NCI-H1417 treated with DMSO at 0.1 percent for 48 hours (cell line): ENCODE measurements at regions not wholly inside any gene's neighbourhood (a gene's known extent, or its start where the extent isn't known, plus 50 kb on each side); places are given as distances from the start of the nearest gene placed in this dataset.
"Not testable (repeated sequence)": the region's sequence is repeated elsewhere in the genome, so short reads cannot be mapped to it uniquely, and the experiment has no call there.

Source experiments
- DNase-seq: peaks from one replicate; lab custom pipeline; 2025; lab: John Stamatoyannopoulos, UW

GRCh38 chr14:105636935-105637334 is 110.6 kb downstream of the TMEM121 start:
- DNase-seq = no peak

- not testable (repeated sequence) for DNase-seq
Observed at GRCh38 chr14:105637345-105637744, 111.0 kb downstream of the TMEM121 start.

GRCh38 chr14:105639969-105640931 is 113.9 kb downstream of the TMEM121 start:
- DNase-seq = not testable (repeated sequence)

GRCh38 chr14:105641075-105641937 is 114.9 kb downstream of the TMEM121 start:
- DNase-seq = no peak

- DNase-seq = not testable (repeated sequence)
Observed at GRCh38 chr14:105641951-105642350, 115.6 kb downstream of the TMEM121 start.

GRCh38 chr14:105642486-105642885 is 116.1 kb downstream of the TMEM121 start:
- DNase-seq = not testable (repeated sequence)

GRCh38 chr14:105643406-105644052 is 117.1 kb downstream of the TMEM121 start:
- not testable (repeated sequence) for DNase-seq

- DNase-seq = not testable (repeated sequence)
Observed at GRCh38 chr14:105644053-105644435, 117.7 kb downstream of the TMEM121 start.

GRCh38 chr14:105644457-105644856 is 118.1 kb downstream of the TMEM121 start:
- DNase-seq = not testable (repeated sequence)

- not testable (repeated sequence) for DNase-seq
Observed at GRCh38 chr14:105644891-105645290, 118.5 kb downstream of the TMEM121 start.

GRCh38 chr14:105645389-105645788 is 119.0 kb downstream of the TMEM121 start:
- DNase-seq = not testable (repeated sequence)

- no peak for DNase-seq
Observed at GRCh38 chr14:105646175-105646574, 119.8 kb downstream of the TMEM121 start.

GRCh38 chr14:105646711-105647281 is 120.4 kb downstream of the TMEM121 start:
- not testable (repeated sequence) for DNase-seq

GRCh38 chr14:105647426-105647783 is 121.0 kb downstream of the TMEM121 start:
- DNase-seq = not testable (repeated sequence)

GRCh38 chr14:105647784-105648608 is 121.6 kb downstream of the TMEM121 start:
- no peak for DNase-seq

- not testable (repeated sequence) for DNase-seq
Observed at GRCh38 chr14:105648609-105649535, 122.5 kb downstream of the TMEM121 start.

GRCh38 chr14:105652317-105652716 is 125.9 kb downstream of the TMEM121 start:
- DNase-seq = not testable (repeated sequence)

- not testable (repeated sequence) for DNase-seq
Observed at GRCh38 chr14:105653921-105654320, 127.5 kb downstream of the TMEM121 start.

- not testable (repeated sequence) for DNase-seq
Observed at GRCh38 chr14:105659255-105659654, 132.9 kb downstream of the TMEM121 start.
